Muscle of back (tissue), 3 donors: ENCODE measurements at regions not wholly inside any gene's neighbourhood (a gene's known extent, or its start where the extent isn't known, plus 50 kb on each side); places are given as distances from the start of the nearest gene placed in this dataset.
"Not testable (repeated sequence)": the region's sequence is repeated elsewhere in the genome, so short reads cannot be mapped to it uniquely, and the experiment has no call there.

Source experiments
- DNase-seq, 3 donors: peaks; one replicate each; pipeline versions ENCODE4 v3.0.0 to v3.0.0-alpha.2; 2013

- peak; percentile 18 to 53 (median 24) for DNase-seq
Observed at GRCh38 chr3:86794361-86795065, 196.4 kb downstream of the VGLL3 start.

GRCh38 chr3:86793786-86794185 is 197.2 kb downstream of the VGLL3 start:
- peak; percentile 33 to 93 (median 66) for DNase-seq

- DNase-seq = no peak
Observed at GRCh38 chr3:86792316-86792715, 198.6 kb downstream of the VGLL3 start.

- peak in 1 of 3 donors; percentile 41 for DNase-seq
Observed at GRCh38 chr3:86790884-86791549, 199.9 kb downstream of the VGLL3 start.

GRCh38 chr3:86788371-86788770 is 202.6 kb downstream of the VGLL3 start:
- no peak for DNase-seq

GRCh38 chr3:86787091-86787490 is 203.9 kb downstream of the VGLL3 start:
- DNase-seq = no peak

- peak; percentile 18 to 49 (median 41) for DNase-seq
Observed at GRCh38 chr3:86785386-86785785, 205.6 kb downstream of the VGLL3 start.

GRCh38 chr3:86782866-86783265 is 208.1 kb downstream of the VGLL3 start:
- DNase-seq = no peak

- DNase-seq = peak in 2 of 3 donors; percentile 20 to 36
Observed at GRCh38 chr3:86782286-86782685, 208.7 kb downstream of the VGLL3 start.

- DNase-seq = peak; percentile 34 to 59 (median 42)
Observed at GRCh38 chr3:86774082-86774691, 216.8 kb downstream of the VGLL3 start.

- no peak for DNase-seq
Observed at GRCh38 chr3:86772699-86773098, 218.2 kb downstream of the VGLL3 start.

GRCh38 chr3:86771741-86772512 is 219.0 kb downstream of the VGLL3 start:
- no peak for DNase-seq

GRCh38 chr3:86766331-86766730 is 224.6 kb downstream of the VGLL3 start:
- no peak for DNase-seq

GRCh38 chr3:86757322-86758179 is 233.4 kb downstream of the VGLL3 start:
- DNase-seq = not testable (repeated sequence)

- DNase-seq = no peak
Observed at GRCh38 chr3:86748015-86748414, 242.9 kb downstream of the VGLL3 start.

- no peak for DNase-seq
Observed at GRCh38 chr3:86744051-86744450, 246.9 kb downstream of the VGLL3 start.

GRCh38 chr3:86743233-86743632 is 247.7 kb downstream of the VGLL3 start:
- DNase-seq = no peak

GRCh38 chr3:86740751-86741150 is 250.2 kb downstream of the VGLL3 start:
- DNase-seq = no peak

- no peak for DNase-seq
Observed at GRCh38 chr3:86739244-86739643, 251.7 kb downstream of the VGLL3 start.

- no peak for DNase-seq
Observed at GRCh38 chr3:86738684-86739083, 252.3 kb downstream of the VGLL3 start.

GRCh38 chr3:86737517-86737916 is 253.4 kb downstream of the VGLL3 start:
- no peak for DNase-seq
